Middle frontal gyrus (tissue), 1 donor: ENCODE measurements at regions not wholly inside any gene's neighbourhood (a gene's known extent, or its start where the extent isn't known, plus 50 kb on each side); places are given as distances from the start of the nearest gene placed in this dataset.

ENCODE experiments used
- DNase-seq: peaks from one replicate; pipeline ENCODE4 v3.0.0-alpha.2; 2015; ENCODE audit warnings: low spot score; ENCODE audit errors: extremely low spot score

DNA sequence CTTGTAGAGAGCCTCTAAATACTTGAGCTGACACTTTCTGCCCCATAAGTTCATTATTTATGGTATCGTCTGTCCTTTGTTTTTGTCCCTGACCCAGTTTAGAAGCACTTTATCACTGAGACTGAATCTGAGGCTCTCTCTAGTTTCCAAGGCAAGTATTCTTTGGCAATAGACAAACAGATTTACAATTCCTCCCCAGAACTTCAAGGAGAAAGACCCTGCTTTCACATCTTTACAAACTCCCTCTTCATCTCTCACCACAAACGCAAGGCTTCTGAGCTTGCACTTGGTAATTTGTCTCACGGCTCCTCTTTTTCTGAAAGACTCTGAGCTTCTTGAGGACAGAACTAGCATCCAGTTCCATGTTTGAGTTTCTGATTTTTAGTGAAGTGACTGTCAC is 49.8 kb upstream of the PARP11 start:
- no peak for DNase-seq
